Activated CD8-positive, alpha-beta T cell treated with anti-CD3 and anti-CD28 coated beads for 36 hours (primary cell): ENCODE measurements at regions not wholly inside any gene's neighbourhood (a gene's known extent, or its start where the extent isn't known, plus 50 kb on each side); places are given as distances from the start of the nearest gene placed in this dataset.
"Not testable (repeated sequence)": the region's sequence is repeated elsewhere in the genome, so short reads cannot be mapped to it uniquely, and the experiment has no call there.

Experiments
- ATAC-seq: fragments of 200-7000 bp; cut with Tn5 transposase; one replicate; pipeline ENCODE4 v1.10.0; 2021; ENCODE audit warnings: mild to moderate bottlenecking, moderate library complexity
- CTCF ChIA-PET: fragments of 350-600 bp; sonication (Branson Sonifier 250); formaldehyde crosslinking; loops from one replicate; lab custom pipeline; 2021; ENCODE audit warnings: antibody characterized with exemption; lab: Charles Lee
- POLR2A ChIA-PET: fragments of 350-600 bp; sonication (Branson Sonifier 250); formaldehyde crosslinking; loops from one replicate; lab custom pipeline; 2021; ENCODE audit warnings: antibody characterized with exemption; lab: Charles Lee
- DNase-seq: peaks from one replicate; pipeline ENCODE4 v3.0.0-alpha.2; 2020
- H3K27ac Mint-ChIP-seq: one replicate; pipeline ENCODE4 v1.8.0; 2021; ENCODE audit warnings: mild to moderate bottlenecking, mixed read lengths
- H3K27me3 Mint-ChIP-seq: one replicate; pipeline ENCODE4 v1.8.0; 2021; ENCODE audit warnings: mixed read lengths
- H3K36me3 Mint-ChIP-seq: one replicate; pipeline ENCODE4 v1.8.0; 2021; ENCODE audit warnings: low read depth, mixed read lengths
- H3K4me1 Mint-ChIP-seq: one replicate; pipeline ENCODE4 v1.8.0; 2021; ENCODE audit warnings: low read depth, mixed read lengths
- H3K4me3 Mint-ChIP-seq: one replicate; pipeline ENCODE4 v1.8.0; 2021; ENCODE audit warnings: mild to moderate bottlenecking, moderate library complexity, mixed read lengths
- H3K9me3 Mint-ChIP-seq: one replicate; pipeline ENCODE4 v1.8.0; 2021; ENCODE audit warnings: mixed read lengths
- CTCF ChIP-seq: fragments of 200-600 bp; IDR thresholded peaks from one replicate; pipeline ENCODE4 v1.8.0; 2022; ENCODE audit warnings: antibody characterized with exemption, mild to moderate bottlenecking
- intact Hi-C: fragments of 100-400 bp; cut with micrococcal nuclease; formaldehyde crosslinking; loops from one replicate; pipeline ENCODE4 v1.10.0; 2022

GRCh38 chr12:76180401-76181277 lies 96.2 kb upstream of the NAP1L1 start:
- Mint-ChIP-seq H3K36me3 (no peaks in the 10 kb centered on the region), H3K9me3 (no peaks in the 10 kb centered on the region), H3K27me3 (peaks cover 17% of the 10 kb centered on the region), H3K4me3 (no peak overlapping the region), H3K4me1 (peaks cover 11% of the 10 kb centered on the region), H3K27ac (no peak overlapping the region)
- intact Hi-C loops, result no loop called here
- TF ChIP-seq CTCF, result no peak
- POLR2A ChIA-PET, result interaction anchor here (0.6 to 0.7 kb wide), 2 partner anchors 109 to 542 kb away, joined by 3 read pairs; no protein-coding TSS in a partner anchor
- CTCF ChIA-PET, result interaction anchor here (1.2 to 1.7 kb wide), 2 partner anchors 14 to 22 kb away, joined by 3 read pairs; no protein-coding TSS in a partner anchor
- ATAC-seq (no peak), DNase-seq (no peak)

- peaks cover 17% of the 10 kb centered on the region for H3K27me3 Mint-ChIP-seq
- ATAC-seq (no peak), DNase-seq (no peak)
- H3K4me1 Mint-ChIP-seq, result peaks cover 5% of the 10 kb centered on the region
- TF ChIP-seq CTCF, result no peak
- POLR2A ChIA-PET, result no interaction called here
- no peaks in the 10 kb centered on the region for H3K9me3 Mint-ChIP-seq
- intact Hi-C loops, result no loop called here
- H3K4me3 Mint-ChIP-seq, result no peak overlapping the region
- CTCF ChIA-PET, result interaction anchor here (1.4 kb wide), 1 partner anchor 13 kb away, joined by 3 read pairs; no protein-coding TSS in a partner anchor
- no peak overlapping the region for H3K27ac Mint-ChIP-seq
- H3K36me3 Mint-ChIP-seq, result no peaks in the 10 kb centered on the region
Observed at GRCh38 chr12:76178452-76178851, 94.0 kb upstream of the NAP1L1 start.

GRCh38 chr12:76177821-76178220 lies 93.3 kb upstream of the NAP1L1 start:
- TF ChIP-seq CTCF, result no peak
- DNase-seq (no peak), ATAC-seq (no peak)
- Mint-ChIP-seq H3K4me3 (no peak overlapping the region), H3K27me3 (peaks cover 15% of the 10 kb centered on the region), H3K36me3 (no peaks in the 10 kb centered on the region), H3K9me3 (no peaks in the 10 kb centered on the region), H3K4me1 (no peaks in the 10 kb centered on the region), H3K27ac (no peak overlapping the region)
- ChIA-PET CTCF (interaction anchor here (1.4 kb wide), 1 partner anchor 12 kb away, joined by 3 read pairs; no protein-coding TSS in a partner anchor), POLR2A (no interaction called here)
- intact Hi-C loops, result no loop called here

- ATAC-seq, result no peak
- H3K9me3 Mint-ChIP-seq, result no peaks in the 10 kb centered on the region
- H3K27ac Mint-ChIP-seq, result no peak overlapping the region
- peaks cover 15% of the 10 kb centered on the region for H3K27me3 Mint-ChIP-seq
- no peaks in the 10 kb centered on the region for H3K36me3 Mint-ChIP-seq
- H3K4me3 Mint-ChIP-seq, result no peak overlapping the region
- no peak for DNase-seq
- ChIA-PET CTCF (interaction anchor here (0.7 kb wide), 1 partner anchor 549 kb away, joined by 3 read pairs; no protein-coding TSS in a partner anchor), POLR2A (interaction anchor here (0.6 to 0.7 kb wide), 2 partner anchors 162 to 171 kb away, joined by 3 read pairs; no protein-coding TSS in a partner anchor)
- intact Hi-C loops, result no loop called here
- H3K4me1 Mint-ChIP-seq, result no peaks in the 10 kb centered on the region
- TF ChIP-seq CTCF, result no peak
Observed at GRCh38 chr12:76176940-76177339, 92.5 kb upstream of the NAP1L1 start.

GRCh38 chr12:76175946-76176345 lies 91.5 kb upstream of the NAP1L1 start:
- H3K27ac Mint-ChIP-seq, H3K36me3 Mint-ChIP-seq, DNase-seq, H3K4me1 Mint-ChIP-seq, H3K9me3 Mint-ChIP-seq, intact Hi-C loops, CTCF ChIA-PET, H3K4me3 Mint-ChIP-seq, POLR2A ChIA-PET, ATAC-seq: not testable (repeated sequence)
- peaks cover 22% of the 10 kb centered on the region for H3K27me3 Mint-ChIP-seq
